ENCODE measurements at regions not wholly inside any gene's neighbourhood (a gene's known extent, or its start where the extent isn't known, plus 50 kb on each side); places are given as distances from the start of the nearest gene placed in this dataset.

DNA sequence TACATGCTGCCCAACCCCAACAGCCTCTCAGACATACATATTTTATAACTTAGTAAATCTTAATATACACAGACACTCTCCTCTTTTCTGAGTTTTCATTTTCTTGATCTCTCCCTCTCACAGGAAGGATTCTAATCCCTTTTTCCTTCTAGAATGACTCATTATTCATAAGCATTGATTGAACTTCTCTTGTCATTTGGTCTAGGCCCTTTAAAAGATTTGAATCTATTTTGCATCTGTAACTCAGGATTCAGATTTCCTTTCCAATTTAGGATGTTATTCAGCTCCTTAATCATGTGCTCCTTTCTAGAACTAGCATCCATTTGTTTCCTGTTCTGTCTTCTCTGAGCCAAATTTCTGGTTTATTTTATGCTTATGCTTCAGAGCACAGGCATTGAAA, 624.5 kb upstream of the SGO1 start:
- ChIA-PET CTCF (no interaction called here), POLR2A (no interaction called here)
- no peak for DNase-seq (ENCODE audit: extremely low spot score)
- TF ChIP-seq, protein P1, sequence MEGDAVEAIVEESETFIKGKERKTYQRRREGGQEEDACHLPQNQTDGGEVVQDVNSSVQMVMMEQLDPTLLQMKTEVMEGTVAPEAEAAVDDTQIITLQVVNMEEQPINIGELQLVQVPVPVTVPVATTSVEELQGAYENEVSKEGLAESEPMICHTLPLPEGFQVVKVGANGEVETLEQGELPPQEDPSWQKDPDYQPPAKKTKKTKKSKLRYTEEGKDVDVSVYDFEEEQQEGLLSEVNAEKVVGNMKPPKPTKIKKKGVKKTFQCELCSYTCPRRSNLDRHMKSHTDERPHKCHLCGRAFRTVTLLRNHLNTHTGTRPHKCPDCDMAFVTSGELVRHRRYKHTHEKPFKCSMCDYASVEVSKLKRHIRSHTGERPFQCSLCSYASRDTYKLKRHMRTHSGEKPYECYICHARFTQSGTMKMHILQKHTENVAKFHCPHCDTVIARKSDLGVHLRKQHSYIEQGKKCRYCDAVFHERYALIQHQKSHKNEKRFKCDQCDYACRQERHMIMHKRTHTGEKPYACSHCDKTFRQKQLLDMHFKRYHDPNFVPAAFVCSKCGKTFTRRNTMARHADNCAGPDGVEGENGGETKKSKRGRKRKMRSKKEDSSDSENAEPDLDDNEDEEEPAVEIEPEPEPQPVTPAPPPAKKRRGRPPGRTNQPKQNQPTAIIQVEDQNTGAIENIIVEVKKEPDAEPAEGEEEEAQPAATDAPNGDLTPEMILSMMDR (IDR thresholded peaks at IDR 0.05; ENCODE audit: control extremely low read depth, extremely low read depth, low read depth, missing control alignments): no peak

DNA sequence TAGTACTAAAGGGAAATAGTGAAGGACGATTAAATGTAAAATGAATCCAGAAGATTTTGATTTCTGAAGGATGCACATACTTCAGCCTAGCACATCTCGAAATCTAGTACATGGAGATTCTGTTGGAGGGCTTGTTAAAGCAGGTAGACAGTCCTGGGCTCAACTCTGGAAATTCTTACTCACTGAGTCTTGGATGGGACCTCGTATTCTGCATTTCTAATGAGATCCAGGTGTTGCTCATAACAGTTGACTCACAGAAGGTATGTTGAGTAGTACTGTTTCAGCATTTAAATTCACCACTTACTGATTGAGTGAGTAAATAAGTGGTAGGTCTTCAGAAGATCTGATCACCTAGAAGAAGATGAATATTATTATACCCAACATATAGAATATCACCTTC, 623.4 kb upstream of the SGO1 start:
- CTCF ChIA-PET: no interaction called here

DNA sequence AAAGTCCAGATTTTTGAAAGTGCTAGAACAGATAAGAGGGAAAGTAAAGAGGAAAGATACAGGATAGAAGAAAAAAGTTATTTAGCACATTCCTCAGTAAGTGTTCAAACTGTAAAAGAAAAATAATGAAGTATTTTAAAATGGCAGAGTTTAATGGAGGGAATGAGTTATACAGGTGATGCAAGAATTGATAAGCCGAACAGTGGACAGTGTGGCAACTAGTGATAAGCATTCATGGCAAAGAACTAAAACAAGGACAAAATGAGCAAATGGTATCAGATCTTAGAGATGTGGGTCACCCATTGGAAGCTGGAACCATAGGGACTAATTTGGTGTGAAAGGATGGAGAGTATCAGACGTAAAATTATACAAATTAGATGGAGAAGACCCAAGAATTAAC, 622.9 kb upstream of the SGO1 start:
- ChIA-PET POLR2A (no interaction called here), CTCF (no interaction called here)
- TF ChIP-seq, protein P1 (IDR thresholded peaks at IDR 0.05; ENCODE audit: control extremely low read depth, extremely low read depth, low read depth, missing control alignments): no peak
- DNase-seq (ENCODE audit: extremely low spot score): no peak

More for the DNA sequence above, 623.4 kb upstream of the SGO1 start:
- TF ChIP-seq, protein P1 (IDR thresholded peaks at IDR 0.05; ENCODE audit: control extremely low read depth, extremely low read depth, low read depth, missing control alignments): no peak
- no peak for DNase-seq (ENCODE audit: extremely low spot score)
- POLR2A ChIA-PET: no interaction called here

DNA sequence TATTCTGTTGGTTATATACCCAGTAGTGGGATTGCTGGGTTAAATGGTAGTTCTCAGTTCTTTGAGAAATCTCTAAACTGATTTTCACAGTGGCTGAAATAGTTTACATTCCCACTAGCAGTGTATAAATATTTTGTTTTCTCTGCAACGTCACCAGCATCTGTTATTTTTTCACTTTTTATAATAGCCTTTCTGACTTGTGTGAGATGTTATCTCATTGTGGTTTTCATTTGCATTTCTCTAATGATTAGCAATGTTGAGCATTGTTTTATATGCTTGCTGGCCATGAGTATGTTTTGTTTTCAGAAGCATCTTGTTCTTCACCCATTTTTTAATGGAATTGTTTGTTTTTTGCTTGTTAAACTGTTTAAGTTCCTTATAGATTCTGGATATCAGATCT, 612.7 kb upstream of the SGO1 start:
- TF ChIP-seq, protein P1 (IDR thresholded peaks at IDR 0.05; ENCODE audit: control extremely low read depth, extremely low read depth, low read depth, missing control alignments): no peak
- POLR2A ChIA-PET: no interaction called here
- DNase-seq (ENCODE audit: extremely low spot score): no peak
- CTCF ChIA-PET: no interaction called here

DNA sequence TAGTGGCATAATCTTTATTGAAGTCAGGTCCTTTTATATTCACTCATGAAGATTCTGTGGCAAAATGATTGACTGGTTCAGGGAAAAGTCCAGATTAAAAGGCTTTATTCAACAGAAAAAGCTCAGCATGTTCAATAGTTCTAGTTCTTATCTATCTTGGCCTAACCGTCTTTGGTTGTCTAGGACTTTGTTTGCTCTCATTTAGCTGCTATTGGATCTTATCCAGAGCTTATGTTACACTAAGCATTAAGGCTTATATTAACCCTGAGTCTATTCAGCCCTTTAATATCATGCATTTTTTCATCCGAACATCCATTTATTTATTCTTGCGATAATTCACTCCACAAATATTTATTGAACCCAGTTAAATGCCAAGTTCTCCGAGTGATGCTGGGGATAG, 601.0 kb upstream of the SGO1 start:
- no peak for DNase-seq (ENCODE audit: extremely low spot score)
- ChIA-PET POLR2A (no interaction called here), CTCF (no interaction called here)
- TF ChIP-seq, protein P1 (IDR thresholded peaks at IDR 0.05; ENCODE audit: control extremely low read depth, extremely low read depth, low read depth, missing control alignments): no peak

DNA sequence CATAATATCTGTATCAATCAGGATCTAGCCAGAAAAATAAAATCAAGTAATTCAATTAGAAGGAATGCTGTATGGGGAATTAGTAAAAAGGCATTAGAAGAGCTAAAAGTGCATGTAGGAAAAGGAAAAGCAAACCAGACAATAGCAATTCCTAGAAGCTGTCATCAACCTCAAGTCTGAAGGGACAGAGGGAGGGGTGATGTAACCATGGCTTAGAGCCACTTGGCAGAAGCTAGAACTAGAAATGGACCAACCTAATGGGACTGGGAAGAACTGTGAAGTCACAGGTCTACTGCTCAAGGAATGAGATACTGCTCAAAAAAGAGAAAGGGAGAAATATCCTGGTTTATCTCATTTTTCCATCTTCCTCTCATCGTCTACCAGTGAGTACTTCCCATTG, 590.7 kb upstream of the SGO1 start:
- TF ChIP-seq, protein P1 (IDR thresholded peaks at IDR 0.05; ENCODE audit: control extremely low read depth, extremely low read depth, low read depth, missing control alignments): no peak
- POLR2A ChIA-PET: no interaction called here
- CTCF ChIA-PET: no interaction called here
- no peak for DNase-seq (ENCODE audit: extremely low spot score)

DNA sequence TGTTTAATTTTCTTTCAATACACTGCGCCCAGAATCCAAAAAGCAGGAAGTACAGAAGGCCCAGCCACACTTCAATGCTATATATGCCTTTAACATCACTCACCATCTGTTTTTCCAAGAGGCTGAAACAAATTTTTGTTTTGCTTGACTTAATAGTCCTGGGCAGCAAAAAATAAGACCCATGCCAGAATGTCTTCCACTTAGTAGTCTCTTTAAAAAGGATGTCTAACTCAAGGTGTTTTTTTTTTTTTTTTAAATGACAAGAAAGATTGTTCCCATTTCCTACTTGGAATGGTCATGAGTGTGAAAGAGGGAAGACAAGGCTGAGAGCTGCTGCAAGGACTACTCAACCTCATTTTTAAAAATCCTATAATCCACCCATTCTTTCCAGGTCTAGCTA, 590.3 kb upstream of the SGO1 start:
- TF ChIP-seq, protein P1 (IDR thresholded peaks at IDR 0.05; ENCODE audit: control extremely low read depth, extremely low read depth, low read depth, missing control alignments): no peak
- ChIA-PET CTCF (no interaction called here), POLR2A (no interaction called here)
- no peak for DNase-seq (ENCODE audit: extremely low spot score)

Measured in GM10248 (cell line).